Endothelial cell of umbilical vein (primary cell): ENCODE measurements at regions not wholly inside any gene's neighbourhood (a gene's known extent, or its start where the extent isn't known, plus 50 kb on each side); places are given as distances from the start of the nearest gene placed in this dataset.

Experiments used
- BruUV-seq: library from RNA; stranded (reverse); fragments of 400-500 nt; replicated peaks from 2 replicates; lab custom pipeline; 2021; lab: Mats Ljungman, UMichigan
- CTCF ChIA-PET: fragments of 300-600, 350-600 bp; sonication (Branson Sonifier 250); formaldehyde crosslinking; loops from one replicate; lab custom pipeline; 2021; ENCODE audit warnings: antibody characterized with exemption, inconsistent platforms; lab: Charles Lee
- POLR2A ChIA-PET: fragments of 300-600, 350-600 bp; sonication (Branson Sonifier 250); formaldehyde crosslinking; loops from one replicate; lab custom pipeline; 2021; ENCODE audit warnings: antibody characterized with exemption, inconsistent platforms; lab: Charles Lee
- DNase-seq: peaks from one replicate; pipeline ENCODE4 v3.0.0-alpha.2; 2011; ENCODE audit warnings: low read depth, low spot score
- FAIRE-seq: peaks from 2 replicates; lab custom pipeline; 2011; peaks lifted over from hg19 to GRCh38; lab: Jason Lieb, UNC
- H2AFZ ChIP-seq: 2 replicates; pipeline ENCODE4 v1.6.0; 2012; ENCODE audit warnings: low read depth, low read length, control low read depth, inconsistent platforms
- H3K27ac ChIP-seq: 2 replicates; pipeline ENCODE4 v1.5.1; 2011; ENCODE audit warnings: low read depth, mild to moderate bottlenecking, control low read depth, low read length, moderate library complexity; ENCODE audit not compliant: insufficient read depth
- H3K27me3 ChIP-seq, 2 experiments: 2 replicates each; pipeline versions ENCODE4 v1.6.0 to v1.6.1; 2011; ENCODE audit warnings: low read length in 2 of 2, mixed read lengths in 1 of 2; ENCODE audit not compliant: control insufficient read depth in 2 of 2, insufficient read depth in 2 of 2
- H3K36me3 ChIP-seq, 2 experiments: 2 replicates in 1 of 2; 3 replicates in 1 of 2; pipeline ENCODE4 v1.5.1; 2011; ENCODE audit warnings: low read length in 2 of 2, mild to moderate bottlenecking in 1 of 2, moderate library complexity in 1 of 2; ENCODE audit not compliant: control insufficient read depth in 2 of 2, insufficient read depth in 2 of 2; ENCODE audit errors: extremely low read depth in 1 of 2
- H3K4me1 ChIP-seq: 3 replicates; pipeline ENCODE4 v1.5.1; 2011; ENCODE audit warnings: mild to moderate bottlenecking, low read length; ENCODE audit not compliant: control insufficient read depth, insufficient read depth; ENCODE audit errors: extremely low read depth
- H3K4me2 ChIP-seq: 2 replicates; pipeline ENCODE4 v1.6.1; 2011; ENCODE audit warnings: low read length, control low read depth, mixed read lengths; ENCODE audit not compliant: insufficient read depth
- H3K4me3 ChIP-seq, 3 experiments: fragments of 200-600 bp in 1 of 3; sonication (generic), shearing (Covaris generic) in 1 of 3; replicated peaks in 1 of 3; 2 replicates each; pipeline ENCODE4 v1.5.1; 2011 to 2016; ENCODE audit warnings: control low read depth in 3 of 3, low read length in 3 of 3, mild to moderate bottlenecking in 2 of 3, inconsistent platforms in 1 of 3, low read depth in 1 of 3, moderate library complexity in 1 of 3; ENCODE audit not compliant: insufficient read depth in 1 of 3
- H3K79me2 ChIP-seq: 2 replicates; pipeline ENCODE4 v1.6.0; 2012; ENCODE audit warnings: low read length, inconsistent platforms; ENCODE audit not compliant: control insufficient read depth, insufficient read depth
- H3K9ac ChIP-seq: replicated peaks from 2 replicates; pipeline ENCODE3; 2011; ENCODE audit warnings: low read length, control low read depth; ENCODE audit not compliant: insufficient read depth; ENCODE audit errors: extremely low read depth
- H3K9me1 ChIP-seq: replicated peaks from 3 replicates; pipeline ENCODE4 v1.6.0; 2011; ENCODE audit warnings: mild to moderate bottlenecking, low read length; ENCODE audit not compliant: control insufficient read depth, insufficient read depth; ENCODE audit errors: extremely low read depth
- H3K9me3 ChIP-seq: replicated peaks from 2 replicates; pipeline ENCODE4 v1.5.1; 2012; ENCODE audit warnings: low read length, inconsistent platforms; ENCODE audit not compliant: control insufficient read depth, insufficient read depth
- H4K20me1 ChIP-seq: replicated peaks from 2 replicates; pipeline ENCODE3; 2011; ENCODE audit warnings: mild to moderate bottlenecking, low read length; ENCODE audit not compliant: control insufficient read depth, insufficient read depth; ENCODE audit errors: extremely low read depth
- EZH2 ChIP-seq: IDR thresholded peaks from 2 replicates; pipeline ENCODE4 v1.6.1; 2012; ENCODE audit warnings: borderline replicate concordance, low read depth, mild to moderate bottlenecking, moderate library complexity, low read length, inconsistent platforms; ENCODE audit not compliant: severe bottlenecking
- FOS ChIP-seq: IDR thresholded peaks from 2 replicates; pipeline ENCODE4 v1.6.1; 2011; ENCODE audit warnings: mild to moderate bottlenecking, low read length, moderate library complexity, borderline replicate concordance; ENCODE audit not compliant: insufficient read depth
- GATA2 ChIP-seq: IDR thresholded peaks from 2 replicates; pipeline ENCODE4 v1.7.0; 2011; ENCODE audit warnings: low read depth, mild to moderate bottlenecking, moderate library complexity, mixed read lengths, low read length; ENCODE audit not compliant: insufficient read length, insufficient read depth
- JUN ChIP-seq: IDR thresholded peaks from 2 replicates; pipeline ENCODE4 v1.6.1; 2011; ENCODE audit warnings: borderline replicate concordance, low read depth; ENCODE audit not compliant: insufficient read length, insufficient read depth
- MYC ChIP-seq: IDR thresholded peaks from one replicate; pipeline ENCODE4 v1.6.1; 2011; ENCODE audit warnings: mild to moderate bottlenecking, low read depth, low read length
- POLR2A ChIP-seq: IDR thresholded peaks from 2 replicates; pipeline ENCODE4 v1.6.1; 2012; ENCODE audit warnings: low read depth, mild to moderate bottlenecking, control low read depth, low read length
- POLR2AphosphoS5 ChIP-seq: IDR thresholded peaks from 2 replicates; pipeline ENCODE4 v1.6.1; 2012; ENCODE audit warnings: low read depth, mild to moderate bottlenecking, control low read depth, low read length, moderate library complexity; ENCODE audit not compliant: insufficient read depth
- dilution Hi-C: fragments of 300-500 bp; cut with MboI; formaldehyde crosslinking; loops from one replicate; pipeline ENCODE4 v1.15.0; 2019; ENCODE audit warnings: low sequenced_read_pairs; ENCODE audit not compliant: extremely low pct_ligation_motif_present
- intact Hi-C: fragments of 100-400 bp; cut with micrococcal nuclease; formaldehyde crosslinking; loops from one replicate; pipeline ENCODE4 v1.10.0; 2022
- TF ChIP-seq, protein P1 (sequence below), 2 donors: IDR thresholded peaks; 1 replicate in 1 of 2; 2 replicates in 1 of 2; pipeline ENCODE4 v1.5.1; 2011; ENCODE audit warnings: low read length in 2 of 2, mild to moderate bottlenecking in 2 of 2, moderate library complexity in 2 of 2, control low read depth in 1 of 2, inconsistent platforms in 1 of 2, low read depth in 1 of 2; ENCODE audit not compliant: insufficient read depth in 1 of 2; ENCODE audit errors: extremely low read depth in 1 of 2
- TF ChIP-seq, protein P2 (sequence below): IDR thresholded peaks from 2 replicates; pipeline ENCODE4 v1.6.1; 2011; ENCODE audit not compliant: insufficient read depth, insufficient read length

DNA sequence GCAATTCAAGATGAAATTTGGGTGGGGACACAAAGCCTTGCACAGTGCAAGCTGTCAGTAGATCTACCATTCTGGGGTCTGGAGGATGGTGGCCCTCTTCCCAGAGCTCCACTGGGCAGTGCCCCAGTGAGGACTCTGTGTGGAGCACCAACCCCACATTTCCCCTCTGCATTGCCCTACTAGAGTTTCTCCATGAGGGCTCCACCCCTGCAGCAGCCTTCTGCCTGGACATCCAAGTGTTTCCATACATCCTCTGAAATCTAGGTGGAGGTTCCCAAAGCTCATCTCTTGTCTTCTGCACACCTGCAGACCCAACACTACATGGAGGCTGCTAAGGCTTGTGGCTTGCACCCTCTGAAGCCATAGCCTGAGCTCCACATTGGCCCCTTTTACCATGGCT lies 402.3 kb downstream of the RAB28 start:
- BruUV-seq: no TSS peak
- intact Hi-C loops (no loop called here), dilution Hi-C loops (no loop called here)
- no peak overlapping the region for H2AFZ ChIP-seq
- H3K4me1 ChIP-seq: no peaks in the 10 kb centered on the region
- H3K9me3 ChIP-seq: peaks cover 2% of the 10 kb centered on the region
- no peak overlapping the region for H3K4me2 ChIP-seq
- no peak for TF ChIP-seq POLR2A
- TF ChIP-seq JUN: no peak
- TF ChIP-seq POLR2AphosphoS5: no peak
- TF ChIP-seq, protein P1, sequence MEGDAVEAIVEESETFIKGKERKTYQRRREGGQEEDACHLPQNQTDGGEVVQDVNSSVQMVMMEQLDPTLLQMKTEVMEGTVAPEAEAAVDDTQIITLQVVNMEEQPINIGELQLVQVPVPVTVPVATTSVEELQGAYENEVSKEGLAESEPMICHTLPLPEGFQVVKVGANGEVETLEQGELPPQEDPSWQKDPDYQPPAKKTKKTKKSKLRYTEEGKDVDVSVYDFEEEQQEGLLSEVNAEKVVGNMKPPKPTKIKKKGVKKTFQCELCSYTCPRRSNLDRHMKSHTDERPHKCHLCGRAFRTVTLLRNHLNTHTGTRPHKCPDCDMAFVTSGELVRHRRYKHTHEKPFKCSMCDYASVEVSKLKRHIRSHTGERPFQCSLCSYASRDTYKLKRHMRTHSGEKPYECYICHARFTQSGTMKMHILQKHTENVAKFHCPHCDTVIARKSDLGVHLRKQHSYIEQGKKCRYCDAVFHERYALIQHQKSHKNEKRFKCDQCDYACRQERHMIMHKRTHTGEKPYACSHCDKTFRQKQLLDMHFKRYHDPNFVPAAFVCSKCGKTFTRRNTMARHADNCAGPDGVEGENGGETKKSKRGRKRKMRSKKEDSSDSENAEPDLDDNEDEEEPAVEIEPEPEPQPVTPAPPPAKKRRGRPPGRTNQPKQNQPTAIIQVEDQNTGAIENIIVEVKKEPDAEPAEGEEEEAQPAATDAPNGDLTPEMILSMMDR (IDR thresholded peaks at IDR 0.05; ENCODE audit: extremely low read depth in 1 of 2, insufficient read depth in 1 of 2, low read depth in 1 of 2, low read length in 2 of 2): no peak
- no peak overlapping the region for H3K4me3 ChIP-seq
- ChIA-PET CTCF (no interaction called here), POLR2A (no interaction called here)
- H4K20me1 ChIP-seq: no peaks in the 10 kb centered on the region
- DNase-seq (no peak), FAIRE-seq (no peak)
- H3K9me1 ChIP-seq: no peaks in the 10 kb centered on the region
- no peaks in the 10 kb centered on the region for H3K36me3 ChIP-seq
- H3K27me3 ChIP-seq: no peaks in the 10 kb centered on the region
- H3K9ac ChIP-seq: no peak overlapping the region
- H3K79me2 ChIP-seq: no peaks in the 10 kb centered on the region
- no peak overlapping the region for H3K27ac ChIP-seq

DNA sequence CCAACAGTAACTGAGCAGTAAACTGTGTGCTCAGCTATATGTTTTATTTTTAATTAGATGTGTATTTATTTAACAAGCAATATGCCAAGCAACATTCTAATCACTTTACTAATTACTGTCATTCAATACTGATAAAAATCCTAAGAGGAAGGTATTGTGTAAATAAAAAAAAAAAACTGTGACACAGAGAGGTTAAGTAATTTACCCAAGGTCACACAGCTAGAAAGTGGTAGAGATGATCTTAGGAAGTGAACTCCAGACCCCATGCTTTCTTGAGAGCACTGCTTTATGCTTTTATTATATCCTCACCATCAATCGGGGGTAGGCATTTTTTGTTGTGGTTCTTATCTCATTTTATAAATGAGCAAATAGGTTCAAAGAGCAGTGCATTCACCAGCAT lies 417.1 kb downstream of the RAB28 start:
- Histone ChIP-seq H2AFZ (no peak overlapping the region), H3K36me3 (no peaks in the 10 kb centered on the region), H3K79me2 (no peaks in the 10 kb centered on the region), H3K27ac (no peak overlapping the region), H3K27me3 (no peaks in the 10 kb centered on the region), H3K4me3 (no peak overlapping the region), H3K4me1 (no peaks in the 10 kb centered on the region), H4K20me1 (no peaks in the 10 kb centered on the region), H3K9ac (no peak overlapping the region), H3K4me2 (no peak overlapping the region), H3K9me3 (peaks cover 4% of the 10 kb centered on the region), H3K9me1 (no peaks in the 10 kb centered on the region)
- no peak for FAIRE-seq
- dilution Hi-C loops: no loop called here
- TF ChIP-seq, protein P1 (IDR thresholded peaks at IDR 0.05; ENCODE audit: extremely low read depth in 1 of 2, insufficient read depth in 1 of 2, low read depth in 1 of 2, low read length in 2 of 2): no peak
- TF ChIP-seq POLR2A: no peak
- no peak for TF ChIP-seq MYC
- no peak for TF ChIP-seq GATA2
- no peak for TF ChIP-seq FOS
- TF ChIP-seq, protein P2, sequence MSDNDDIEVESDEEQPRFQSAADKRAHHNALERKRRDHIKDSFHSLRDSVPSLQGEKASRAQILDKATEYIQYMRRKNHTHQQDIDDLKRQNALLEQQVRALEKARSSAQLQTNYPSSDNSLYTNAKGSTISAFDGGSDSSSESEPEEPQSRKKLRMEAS: no peak
- no peak for TF ChIP-seq POLR2AphosphoS5
- TF ChIP-seq JUN: no peak
- TF ChIP-seq EZH2: no peak
- ChIA-PET POLR2A (no interaction called here), CTCF (no interaction called here)
- intact Hi-C loops: no loop called here
- BruUV-seq: no TSS peak
- DNase-seq: no peak
